Peyer's patch (tissue), 4 donors: ENCODE measurements at regions not wholly inside any gene's neighbourhood (a gene's known extent, or its start where the extent isn't known, plus 50 kb on each side); places are given as distances from the start of the nearest gene placed in this dataset.

Experiments used
- POLR2A ChIP-seq, 2 donors: fragments of 450-650 bp; IDR thresholded peaks; one replicate each; pipeline ENCODE4 v1.5.1; 2017; ENCODE audit warnings: antibody characterized with exemption in 2 of 2, mild to moderate bottlenecking in 2 of 2, moderate library complexity in 2 of 2
- TF ChIP-seq, protein P1 (sequence below), 6 experiments: fragments of 450-650 bp in 4 of 6; fragments of 200-600 bp in 2 of 6; sonication (generic) in 1 of 6; IDR thresholded peaks; one replicate each; pipeline ENCODE4 v1.5.1; 2017 to 2019; ENCODE audit warnings: antibody characterized with exemption in 6 of 6, mild to moderate bottlenecking in 3 of 6, moderate library complexity in 1 of 6

DNA sequence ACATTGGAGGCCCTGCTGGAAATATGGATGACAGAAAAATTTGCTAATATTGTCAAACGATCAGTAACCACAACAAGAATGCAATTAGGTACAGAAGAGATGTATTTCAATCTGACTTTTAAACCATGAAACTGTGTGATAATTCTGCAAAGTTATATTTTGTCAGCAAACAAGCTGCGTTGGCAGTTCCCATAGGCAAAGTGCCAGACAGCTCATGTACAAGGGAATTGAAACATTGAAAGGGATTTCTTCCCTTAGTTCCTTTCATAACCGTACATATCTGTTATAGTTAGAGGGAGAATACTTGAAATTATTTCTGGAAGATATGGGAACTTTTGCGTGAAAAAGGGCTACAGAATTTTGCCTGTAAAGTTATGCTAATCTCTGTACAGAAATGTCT, 419.4 kb upstream of the PTGER4 start:
- TF ChIP-seq POLR2A (IDR thresholded peaks at IDR 0.05) = no peak
- TF ChIP-seq, protein P1, sequence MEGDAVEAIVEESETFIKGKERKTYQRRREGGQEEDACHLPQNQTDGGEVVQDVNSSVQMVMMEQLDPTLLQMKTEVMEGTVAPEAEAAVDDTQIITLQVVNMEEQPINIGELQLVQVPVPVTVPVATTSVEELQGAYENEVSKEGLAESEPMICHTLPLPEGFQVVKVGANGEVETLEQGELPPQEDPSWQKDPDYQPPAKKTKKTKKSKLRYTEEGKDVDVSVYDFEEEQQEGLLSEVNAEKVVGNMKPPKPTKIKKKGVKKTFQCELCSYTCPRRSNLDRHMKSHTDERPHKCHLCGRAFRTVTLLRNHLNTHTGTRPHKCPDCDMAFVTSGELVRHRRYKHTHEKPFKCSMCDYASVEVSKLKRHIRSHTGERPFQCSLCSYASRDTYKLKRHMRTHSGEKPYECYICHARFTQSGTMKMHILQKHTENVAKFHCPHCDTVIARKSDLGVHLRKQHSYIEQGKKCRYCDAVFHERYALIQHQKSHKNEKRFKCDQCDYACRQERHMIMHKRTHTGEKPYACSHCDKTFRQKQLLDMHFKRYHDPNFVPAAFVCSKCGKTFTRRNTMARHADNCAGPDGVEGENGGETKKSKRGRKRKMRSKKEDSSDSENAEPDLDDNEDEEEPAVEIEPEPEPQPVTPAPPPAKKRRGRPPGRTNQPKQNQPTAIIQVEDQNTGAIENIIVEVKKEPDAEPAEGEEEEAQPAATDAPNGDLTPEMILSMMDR (IDR thresholded peaks at IDR 0.05) = no peak
